Neural progenitor cell (in vitro differentiated cells): ENCODE measurements at regions not wholly inside any gene's neighbourhood (a gene's known extent, or its start where the extent isn't known, plus 50 kb on each side); places are given as distances from the start of the nearest gene placed in this dataset.
A peak's percentile ranks its signal among the peaks of the same experiment; 100 is the strongest.

ENCODE experiments used
- DNase-seq: peaks from one replicate; pipeline ENCODE4 v3.0.0-alpha.2; 2016; ENCODE audit warnings: low spot score
- H2AFZ ChIP-seq: fragments of 200-600 bp; sonication (generic); replicated peaks from 2 replicates; pipeline ENCODE4 v1.6.1; 2016; ENCODE audit warnings: antibody characterized with exemption
- H3F3A ChIP-seq: fragments of 200-600 bp; sonication (generic); 2 replicates; pipeline ENCODE4 v1.6.1; 2016; ENCODE audit warnings: antibody characterized with exemption, low read depth
- H3K27ac ChIP-seq: fragments of 200-600 bp; sonication (generic); 2 replicates; pipeline ENCODE4 v1.5.1; 2016; ENCODE audit warnings: mild to moderate bottlenecking
- H3K27me3 ChIP-seq: fragments of 200-600 bp; sonication (generic); 2 replicates; pipeline ENCODE4 v1.6.1; 2016; ENCODE audit warnings: mild to moderate bottlenecking, moderate library complexity
- H3K36me3 ChIP-seq: fragments of 200-600 bp; sonication (generic); 2 replicates; pipeline ENCODE4 v1.5.1; 2016
- H3K4me1 ChIP-seq: fragments of 200-600 bp; sonication (generic); 2 replicates; pipeline ENCODE4 v1.6.1; 2016; ENCODE audit warnings: mixed run types
- H3K4me2 ChIP-seq: fragments of 200-600 bp; sonication (generic); 2 replicates; pipeline ENCODE4 v1.6.1; 2016
- H3K4me3 ChIP-seq: fragments of 200-600 bp; sonication (generic); 2 replicates; pipeline ENCODE4 v1.5.1; 2016
- H3K79me2 ChIP-seq: fragments of 200-600 bp; sonication (generic); 2 replicates; pipeline ENCODE4 v1.6.1; 2016; ENCODE audit warnings: low read depth
- H3K9ac ChIP-seq: fragments of 200-600 bp; sonication (generic); 2 replicates; pipeline ENCODE4 v1.6.1; 2016
- H3K9me3 ChIP-seq: fragments of 200-600 bp; sonication (generic); 2 replicates; pipeline ENCODE4 v1.5.1; 2016; ENCODE audit warnings: low read depth
- H4K20me1 ChIP-seq: fragments of 200-600 bp; sonication (generic); 2 replicates; pipeline ENCODE4 v1.6.1; 2016; ENCODE audit warnings: low read depth
- H3K27ac Mint-ChIP-seq: 3 replicates; pipeline ENCODE4 v1.8.0; 2021; ENCODE audit warnings: mixed read lengths
- H3K27me3 Mint-ChIP-seq: 2 replicates; pipeline ENCODE4 v1.8.0; 2022; ENCODE audit warnings: low read depth, mild to moderate bottlenecking, inconsistent platforms, moderate library complexity, mixed read lengths; ENCODE audit not compliant: insufficient read depth
- H3K36me3 Mint-ChIP-seq: 3 replicates; pipeline ENCODE4 v1.8.0; 2021; ENCODE audit warnings: mixed read lengths
- H3K4me1 Mint-ChIP-seq: 3 replicates; pipeline ENCODE4 v1.8.0; 2021; ENCODE audit warnings: mixed read lengths
- H3K4me3 Mint-ChIP-seq: 3 replicates; pipeline ENCODE4 v1.8.0; 2021; ENCODE audit warnings: mild to moderate bottlenecking, moderate library complexity, mixed read lengths
- H3K9me3 Mint-ChIP-seq: 3 replicates; pipeline ENCODE4 v1.8.0; 2020; ENCODE audit warnings: mixed read lengths
- CTCF ChIP-seq: fragments of 200-600 bp; sonication (generic); IDR thresholded peaks from 2 replicates; pipeline ENCODE4 v1.5.1; 2017; ENCODE audit warnings: antibody characterized with exemption, mild to moderate bottlenecking
- EZH2 ChIP-seq: fragments of 200-600 bp; sonication (generic); IDR thresholded peaks from 2 replicates; pipeline ENCODE4 v1.6.1; 2017; ENCODE audit warnings: antibody characterized with exemption, mild to moderate bottlenecking, moderate library complexity
- EZH2phosphoT487 ChIP-seq: fragments of 200-600 bp; sonication (generic); IDR thresholded peaks from 2 replicates; pipeline ENCODE4 v1.6.1; 2017; ENCODE audit warnings: antibody characterized with exemption

GRCh38 chr1:173303984-173304383, 96.9 kb upstream of the TNFSF4 start:
- no peaks in the 10 kb centered on the region for H3K9me3 Mint-ChIP-seq

GRCh38 chr1:173304529-173305227, 97.5 kb upstream of the TNFSF4 start:
- DNase-seq = peak; percentile 20
- no peaks in the 10 kb centered on the region for H3K27me3 ChIP-seq
- no peak overlapping the region for H3K4me3 ChIP-seq
- H3K27ac ChIP-seq = no peak overlapping the region
- H3K9me3 ChIP-seq = no peaks in the 10 kb centered on the region
- Mint-ChIP-seq H3K4me3 (no peak overlapping the region), H3K36me3 (no peaks in the 10 kb centered on the region), H3K27ac (no peak overlapping the region), H3K27me3 (peaks cover 4% of the 10 kb centered on the region), H3K4me1 (peaks cover 8% of the 10 kb centered on the region), H3K9me3 (no peaks in the 10 kb centered on the region)
- no peak overlapping the region for H2AFZ ChIP-seq
- TF ChIP-seq EZH2 (no peak), EZH2phosphoT487 (no peak), CTCF (no peak)
- H4K20me1 ChIP-seq = no peaks in the 10 kb centered on the region
- no peaks in the 10 kb centered on the region for H3K79me2 ChIP-seq
- H3K4me1 ChIP-seq = peaks cover 28% of the 10 kb centered on the region
- no peak overlapping the region for H3K4me2 ChIP-seq
- peaks cover 21% of the 10 kb centered on the region for H3F3A ChIP-seq
- H3K36me3 ChIP-seq = no peaks in the 10 kb centered on the region
- H3K9ac ChIP-seq = no peak overlapping the region

More at GRCh38 chr1:173303984-173304383, 96.9 kb upstream of the TNFSF4 start:
- H3K4me3 ChIP-seq = peak overlapping the region; percentile 4
- Mint-ChIP-seq H3K4me1 (peaks cover 8% of the 10 kb centered on the region), H3K4me3 (no peak overlapping the region), H3K27ac (no peak overlapping the region), H3K36me3 (no peaks in the 10 kb centered on the region), H3K27me3 (peaks cover 4% of the 10 kb centered on the region)
- H3K79me2 ChIP-seq = no peaks in the 10 kb centered on the region
- H3K27me3 ChIP-seq = no peaks in the 10 kb centered on the region
- no peak for DNase-seq
- H3K36me3 ChIP-seq = no peaks in the 10 kb centered on the region
- no peaks in the 10 kb centered on the region for H3K9me3 ChIP-seq
- H3K9ac ChIP-seq = no peak overlapping the region
- no peak overlapping the region for H3K27ac ChIP-seq
- H3K4me1 ChIP-seq = peaks cover 29% of the 10 kb centered on the region
- H3K4me2 ChIP-seq = peak overlapping the region; percentile 46
- TF ChIP-seq EZH2phosphoT487 = no peak
- no peak for TF ChIP-seq CTCF
- TF ChIP-seq EZH2 = no peak
- H4K20me1 ChIP-seq = no peaks in the 10 kb centered on the region
- H2AFZ ChIP-seq = no peak overlapping the region
- H3F3A ChIP-seq = peaks cover 21% of the 10 kb centered on the region

GRCh38 chr1:173307845-173308244, 100.7 kb upstream of the TNFSF4 start:
- Histone ChIP-seq H3K9me3 (no peaks in the 10 kb centered on the region), H3K27me3 (no peaks in the 10 kb centered on the region), H3K4me1 (peaks cover 24% of the 10 kb centered on the region), H3K9ac (no peak overlapping the region), H3K79me2 (no peaks in the 10 kb centered on the region), H3K4me3 (no peak overlapping the region), H3F3A (peaks cover 13% of the 10 kb centered on the region), H2AFZ (no peak overlapping the region), H3K36me3 (no peaks in the 10 kb centered on the region), H4K20me1 (no peaks in the 10 kb centered on the region), H3K27ac (no peak overlapping the region), H3K4me2 (no peak overlapping the region)
- Mint-ChIP-seq H3K4me3 (no peak overlapping the region), H3K9me3 (peaks cover 3% of the 10 kb centered on the region), H3K36me3 (no peaks in the 10 kb centered on the region), H3K27ac (no peak overlapping the region), H3K27me3 (peaks cover 4% of the 10 kb centered on the region), H3K4me1 (peaks cover 6% of the 10 kb centered on the region)
- DNase-seq = no peak
- no peak for TF ChIP-seq CTCF
- TF ChIP-seq EZH2 = no peak
- TF ChIP-seq EZH2phosphoT487 = no peak
